ENCODE measurements at regions not wholly inside any gene's neighbourhood (a gene's known extent, or its start where the extent isn't known, plus 50 kb on each side); places are given as distances from the start of the nearest gene placed in this dataset.

- intact Hi-C loops (cut with DNase I), result no loop called here
- peaks cover 0 to 17% (median 0%) of the 10 kb centered on the region in 4 donors for H3K27me3 ChIP-seq
- TF ChIP-seq POLR2A (IDR thresholded peaks at IDR 0.05), result no peak
- TF ChIP-seq CTCF (IDR thresholded peaks at IDR 0.05), result no peak
- 57 to 71% methylated on average over 4 of the region's 4 CpGs for WGBS, 2 donors
- no peaks in the 10 kb centered on the region for H3K36me3 ChIP-seq
- no peaks in the 10 kb centered on the region for H3K9me3 ChIP-seq
- no peak overlapping the region for H3K4me3 ChIP-seq
- no peak for DNase-seq
- H3K27ac ChIP-seq, result no peak overlapping the region
- H3K4me1 ChIP-seq, result no peaks in the 10 kb centered on the region
These were observed 189.0 kb downstream of the AACS start for GRCh38 chr12:125254236-125254635.

- Histone ChIP-seq H3K27ac (no peak overlapping the region), H3K4me1 (no peaks in the 10 kb centered on the region), H3K27me3 (peaks cover 0 to 17% (median 0%) of the 10 kb centered on the region in 4 donors), H3K36me3 (no peaks in the 10 kb centered on the region), H3K4me3 (no peak overlapping the region), H3K9me3 (no peaks in the 10 kb centered on the region)
- TF ChIP-seq POLR2A (IDR thresholded peaks at IDR 0.05) (no peak), CTCF (IDR thresholded peaks at IDR 0.05) (no peak)
- intact Hi-C loops (cut with DNase I), result no loop called here
- no peak for DNase-seq
- WGBS, 2 donors, result 82 to 86% methylated on average over 6 to 7 of the region's 11 CpGs
These were observed 189.6 kb downstream of the AACS start for GRCh38 chr12:125254856-125255255.

- Histone ChIP-seq H3K27me3 (peaks cover 0 to 17% (median 0%) of the 10 kb centered on the region in 4 donors), H3K36me3 (no peaks in the 10 kb centered on the region), H3K27ac (no peak overlapping the region), H3K9me3 (no peaks in the 10 kb centered on the region), H3K4me1 (no peaks in the 10 kb centered on the region), H3K4me3 (no peak overlapping the region)
- 61 to 80% methylated on average over 12 of the region's 12 CpGs for WGBS, 2 donors
- no peak for DNase-seq
- intact Hi-C loops (cut with DNase I), result no loop called here
- TF ChIP-seq POLR2A (IDR thresholded peaks at IDR 0.05), result no peak
- no peak for TF ChIP-seq CTCF (IDR thresholded peaks at IDR 0.05)
These were observed 190.8 kb downstream of the AACS start for GRCh38 chr12:125255935-125256633.

DNA sequence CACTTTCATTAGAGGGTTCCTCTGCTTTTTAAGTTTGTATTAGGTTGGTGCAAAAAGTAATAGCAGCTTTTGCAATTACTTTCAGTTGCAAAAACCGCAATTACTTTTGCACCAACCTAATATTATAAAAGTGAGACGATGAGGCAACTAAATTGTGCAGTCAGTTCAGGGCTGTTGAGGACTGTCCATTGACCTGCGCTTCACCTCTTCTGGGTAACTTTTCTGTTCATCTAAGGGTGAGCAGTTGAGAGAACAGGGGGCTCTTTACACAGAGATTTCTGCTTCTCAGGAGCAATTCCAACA is 191.3 kb downstream of the AACS start:
- TF ChIP-seq CTCF (IDR thresholded peaks at IDR 0.05), result no peak
- TF ChIP-seq POLR2A (IDR thresholded peaks at IDR 0.05), result no peak
- peaks cover 0 to 17% (median 0%) of the 10 kb centered on the region in 4 donors for H3K27me3 ChIP-seq
- intact Hi-C loops (cut with DNase I), result no loop called here
- DNase-seq, result no peak
- WGBS, 2 donors, result 78% methylated on average over 3 of the region's 3 CpGs
- no peaks in the 10 kb centered on the region for H3K9me3 ChIP-seq
- H3K36me3 ChIP-seq, result no peaks in the 10 kb centered on the region
- no peak overlapping the region for H3K27ac ChIP-seq
- no peaks in the 10 kb centered on the region for H3K4me1 ChIP-seq
- no peak overlapping the region for H3K4me3 ChIP-seq

- H3K4me1 ChIP-seq, result no peaks in the 10 kb centered on the region
- H3K27me3 ChIP-seq, result peaks cover 0 to 17% (median 0%) of the 10 kb centered on the region in 4 donors
- no peaks in the 10 kb centered on the region for H3K9me3 ChIP-seq
- DNase-seq, result no peak
- no peak overlapping the region for H3K27ac ChIP-seq
- TF ChIP-seq POLR2A (IDR thresholded peaks at IDR 0.05), result no peak
- no peak for TF ChIP-seq CTCF (IDR thresholded peaks at IDR 0.05)
- 84 to 87% methylated on average over 12 to 15 of the region's 15 CpGs for WGBS, 2 donors
- intact Hi-C loops (cut with DNase I), result no loop called here
- H3K36me3 ChIP-seq, result no peaks in the 10 kb centered on the region
- H3K4me3 ChIP-seq, result no peak overlapping the region
These were observed 194.1 kb downstream of the AACS start for GRCh38 chr12:125259178-125259867.
